ENCODE measurements at regions not wholly inside any gene's neighbourhood (a gene's known extent, or its start where the extent isn't known, plus 50 kb on each side); places are given as distances from the start of the nearest gene placed in this dataset.

DNA sequence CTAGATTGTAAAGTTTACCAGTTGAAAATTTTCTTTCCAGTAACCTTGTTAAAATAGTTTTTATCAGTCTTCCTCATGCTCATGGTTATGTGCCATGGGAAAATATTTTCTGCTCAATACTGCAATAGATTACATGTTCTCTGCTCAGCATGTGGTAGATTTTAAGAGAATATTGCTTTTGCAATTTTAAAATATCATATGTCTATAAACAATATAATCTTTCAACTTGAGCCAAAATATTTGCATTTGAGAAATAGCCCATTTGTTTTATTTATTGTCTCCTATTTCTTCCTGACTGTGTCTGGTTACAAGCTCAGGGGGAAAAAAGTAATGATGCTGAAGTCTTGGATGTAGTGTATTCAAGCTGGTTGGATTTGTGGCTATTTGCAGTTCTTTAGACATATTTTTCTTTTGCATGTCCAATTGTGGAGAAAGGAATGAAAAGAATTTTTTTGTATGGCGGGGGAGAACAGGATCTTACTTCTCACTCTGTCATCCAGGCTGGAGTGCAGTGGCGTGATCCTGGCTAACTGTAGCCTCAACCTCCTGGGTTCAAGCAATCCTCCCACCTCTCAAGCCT is 342.6 kb upstream of the NAV3 start:
- no peak for DNase-seq

DNA sequence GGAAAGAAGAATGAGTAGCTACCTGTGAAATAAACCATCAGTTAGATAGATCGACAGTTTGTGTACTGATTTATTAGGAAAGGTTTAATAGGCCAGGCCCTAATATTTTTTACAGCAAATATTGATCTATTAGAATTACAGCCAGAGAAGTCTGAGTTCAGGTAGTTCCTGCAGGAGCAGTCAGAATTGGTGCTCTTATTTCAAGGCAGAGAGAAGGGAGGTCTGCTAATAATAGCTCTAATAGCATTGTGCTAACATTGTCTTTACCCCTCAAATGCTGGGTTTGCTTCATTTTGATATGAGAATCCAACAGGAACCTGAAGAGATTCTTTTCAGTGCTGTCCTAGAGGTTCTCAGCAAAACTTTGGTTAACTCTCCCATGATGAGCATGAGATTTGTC is 343.8 kb upstream of the NAV3 start:
- no peak for DNase-seq

DNA sequence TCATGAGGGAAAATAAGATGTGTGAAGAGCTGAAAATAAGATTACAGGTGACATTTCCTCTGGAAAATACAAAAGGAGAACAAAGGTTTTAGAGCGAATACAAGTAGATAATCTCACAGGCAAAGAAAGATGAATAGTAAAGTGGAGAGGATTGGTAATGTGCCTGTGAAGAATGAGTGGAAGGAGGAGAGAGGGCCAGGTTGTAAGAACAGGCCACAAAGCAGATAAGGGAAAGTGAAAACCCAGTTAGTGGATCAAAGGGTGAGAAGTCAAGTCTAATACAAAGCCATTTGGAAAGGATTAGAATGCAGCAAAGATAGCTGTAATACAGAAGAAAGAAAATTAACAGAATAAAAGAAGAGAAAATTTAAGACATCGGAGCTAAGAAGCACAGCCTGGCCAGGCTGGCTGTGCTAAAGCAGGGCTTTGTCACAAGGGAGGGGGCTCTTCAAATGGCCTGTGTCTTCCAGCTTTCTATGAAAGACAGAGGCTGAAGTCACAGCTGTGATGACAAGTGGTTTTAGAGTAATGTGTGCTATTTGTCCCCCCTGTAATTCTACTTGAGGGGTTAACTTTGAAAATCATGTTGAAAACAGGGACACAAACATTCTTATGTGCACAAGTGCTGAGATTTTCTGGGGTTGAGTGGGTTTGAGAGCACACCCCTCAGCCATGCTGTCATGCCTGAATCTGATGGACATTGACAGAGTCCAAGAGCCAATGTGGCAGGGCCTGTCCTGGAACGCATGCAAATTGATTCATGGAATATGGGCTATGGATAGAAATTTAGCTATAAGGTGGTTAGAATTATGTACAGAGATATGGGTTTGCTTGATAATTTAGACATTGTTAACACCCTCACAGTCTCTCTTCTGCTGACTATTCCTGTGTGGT is 344.5 kb upstream of the NAV3 start:
- DNase-seq = no peak

DNA sequence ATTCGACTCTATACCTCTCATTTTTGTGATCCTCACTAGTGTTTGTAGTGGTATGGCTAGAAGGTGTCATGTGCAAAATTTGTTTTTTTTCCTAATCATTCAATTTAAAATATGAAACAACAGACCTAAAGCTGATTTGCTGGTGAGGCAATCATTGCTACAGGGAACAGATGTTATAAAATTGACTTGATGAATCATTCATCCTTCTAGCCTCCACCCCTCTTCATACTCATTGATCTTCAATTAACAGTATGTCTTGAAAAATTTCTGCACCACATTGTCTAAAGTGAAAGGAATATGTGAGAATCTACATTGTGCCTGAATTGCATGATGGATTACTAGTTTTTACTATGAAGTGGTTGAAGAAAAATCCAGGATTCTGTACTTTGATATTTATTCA is 349.0 kb upstream of the NAV3 start:
- DNase-seq = no peak

DNA sequence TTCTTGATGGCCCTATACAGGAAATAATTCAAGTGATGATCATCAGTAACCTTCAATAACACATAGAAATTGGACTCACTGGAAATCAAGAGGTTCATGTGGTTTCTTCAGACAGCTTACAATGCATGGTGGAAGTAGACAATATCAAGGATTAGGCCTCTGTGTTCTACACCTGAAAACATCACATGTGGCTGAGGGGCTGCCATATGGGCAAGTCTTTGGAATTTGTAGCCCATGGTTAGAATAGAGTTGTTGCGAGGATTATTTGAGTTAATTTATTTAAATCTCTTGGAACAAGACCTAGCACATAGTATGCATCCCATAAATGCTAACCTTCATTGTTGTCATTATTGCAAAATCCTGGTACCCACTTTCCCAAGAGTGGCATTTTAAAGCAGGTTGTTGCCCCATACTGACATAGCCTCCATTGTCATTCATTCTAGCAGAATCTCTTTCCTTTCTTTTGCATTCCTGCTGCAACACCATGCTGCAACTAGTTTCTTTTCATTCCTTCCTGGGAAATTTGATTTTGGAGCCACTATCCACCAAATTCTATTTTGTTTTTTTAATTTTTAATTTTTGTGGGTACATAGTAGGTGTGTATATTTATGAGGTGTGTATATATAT is 352.7 kb upstream of the NAV3 start:
- DNase-seq = no peak

DNA sequence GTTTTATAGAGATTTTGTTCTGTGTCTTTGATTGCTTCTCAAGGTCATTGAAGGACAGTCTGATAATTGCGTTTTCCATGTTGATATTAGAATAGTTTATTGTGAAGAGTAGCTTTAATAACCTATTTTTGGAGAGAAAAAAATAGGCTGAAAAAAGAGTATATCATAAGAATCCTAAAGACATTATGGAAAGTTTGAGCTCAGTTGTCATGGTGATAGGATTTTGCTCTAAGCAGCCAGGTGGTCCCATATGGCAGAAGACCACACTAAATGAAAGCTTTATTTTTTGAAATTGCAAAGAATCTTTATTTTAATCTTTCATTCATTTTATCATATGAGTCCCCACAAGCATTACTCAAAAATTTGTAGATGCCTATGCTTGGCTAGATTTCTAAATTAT is 358.9 kb upstream of the NAV3 start:
- no peak for DNase-seq

DNA sequence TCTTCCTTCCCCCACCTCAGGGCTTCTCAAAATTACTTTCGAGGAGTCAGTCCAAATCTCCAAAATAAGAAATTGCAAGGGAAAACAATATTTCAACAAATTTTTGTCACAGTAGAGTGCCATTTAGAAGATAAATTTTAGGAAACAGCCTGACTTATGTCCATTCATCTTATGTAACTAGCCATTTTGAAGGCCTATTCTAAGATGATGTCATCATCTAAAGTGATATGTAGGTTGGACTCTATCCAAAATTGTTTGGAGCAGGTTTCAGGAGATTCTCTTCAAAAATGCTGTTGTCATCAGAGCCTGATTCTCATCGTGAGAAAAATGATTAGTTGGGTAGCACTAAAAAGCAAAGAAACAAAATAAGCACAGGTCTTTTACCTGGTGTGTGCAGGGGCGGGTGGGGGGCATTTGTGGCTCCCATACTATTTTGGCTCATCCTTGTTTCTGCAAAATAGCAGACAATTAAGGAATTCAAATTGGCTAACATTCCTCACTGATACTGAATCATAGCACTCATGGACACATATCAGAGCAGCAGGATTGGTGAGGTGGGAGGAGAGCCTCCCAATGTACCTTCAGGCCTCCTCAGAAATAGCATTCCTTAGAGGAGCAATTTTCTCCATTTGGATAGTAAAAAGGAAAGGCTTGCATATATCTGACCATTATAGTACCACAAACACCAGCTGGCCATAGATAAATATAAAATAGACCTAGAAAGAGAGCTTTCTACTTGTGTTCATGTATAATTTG is 360.9 kb upstream of the NAV3 start:
- no peak for DNase-seq

DNA sequence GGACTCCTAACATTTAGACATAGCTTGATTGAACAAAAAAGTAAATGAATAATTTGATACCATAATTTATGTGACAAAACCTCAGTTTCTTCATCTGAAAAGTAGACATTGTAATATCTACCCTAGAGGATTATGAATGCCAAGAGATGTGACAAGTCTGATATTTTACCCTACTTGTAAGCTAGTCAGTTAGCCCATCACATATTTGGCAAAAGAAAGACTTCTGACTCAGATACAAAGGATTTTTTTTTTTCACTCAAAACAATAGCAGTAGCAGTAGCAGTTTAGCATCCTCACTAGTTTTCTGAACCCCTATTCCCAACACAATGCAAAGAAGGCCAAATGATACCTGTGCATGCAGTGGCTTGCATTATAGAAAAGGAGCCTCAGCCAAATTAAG is 377.3 kb upstream of the E2F7 start:
- DNase-seq = no peak

DNA sequence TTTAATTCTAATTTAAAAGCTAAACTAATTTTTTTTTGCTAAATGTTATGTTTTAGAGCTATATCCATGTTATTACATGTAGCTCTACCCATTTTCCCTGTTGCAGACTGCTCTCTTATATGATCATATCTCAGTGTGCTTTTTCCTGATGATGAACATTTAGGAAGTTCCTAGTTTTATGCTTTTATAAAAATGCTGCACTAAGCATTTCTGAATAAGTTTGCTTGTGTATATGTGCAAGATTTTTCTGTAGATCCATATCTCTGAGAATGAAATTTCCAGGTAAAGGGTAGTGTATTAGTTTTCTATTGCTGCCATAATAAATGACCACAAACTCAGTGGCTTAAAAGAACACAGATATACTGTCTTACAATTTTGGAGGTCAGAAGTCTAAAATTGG is 374.4 kb upstream of the E2F7 start:
- no peak for DNase-seq

DNA sequence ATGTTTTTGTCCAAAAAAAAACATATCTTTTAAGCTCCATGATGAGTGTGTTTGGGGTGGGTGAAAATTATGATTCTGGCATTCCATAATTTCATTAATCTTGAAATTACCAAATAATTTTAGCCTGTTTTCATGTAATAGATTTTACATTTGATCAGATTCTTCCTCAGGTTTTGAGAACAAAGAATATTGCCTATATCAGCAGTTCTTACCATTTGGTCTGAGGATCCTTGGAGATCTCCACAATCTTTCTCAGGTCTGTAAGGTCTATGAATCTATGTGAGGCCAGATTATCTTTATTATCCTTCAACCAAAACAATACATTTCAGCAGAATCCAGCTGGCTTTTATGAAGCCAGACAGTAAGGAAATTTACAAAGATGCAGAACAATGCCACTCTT is 373.3 kb upstream of the E2F7 start:
- DNase-seq = no peak

DNA sequence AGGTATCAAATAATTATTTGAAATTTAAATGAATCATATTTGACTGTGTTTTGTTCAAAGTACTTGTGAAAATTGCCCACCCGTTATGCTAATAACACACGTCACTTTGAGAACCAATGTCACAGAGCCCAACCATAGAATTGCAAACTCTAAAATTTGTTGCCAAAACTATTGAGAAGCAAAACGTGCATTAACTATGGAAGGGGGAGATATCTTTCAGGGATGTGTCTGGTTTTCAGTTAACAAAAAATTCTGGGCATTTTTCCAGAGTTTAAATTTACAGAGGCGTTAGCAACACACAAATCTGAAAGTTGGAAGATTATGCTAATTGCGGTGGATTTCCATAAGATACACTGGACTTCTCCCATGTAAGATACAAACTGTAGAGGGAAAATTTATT is 371.8 kb upstream of the E2F7 start:
- peak in 1 of 2 experiments; percentile 8 for DNase-seq

DNA sequence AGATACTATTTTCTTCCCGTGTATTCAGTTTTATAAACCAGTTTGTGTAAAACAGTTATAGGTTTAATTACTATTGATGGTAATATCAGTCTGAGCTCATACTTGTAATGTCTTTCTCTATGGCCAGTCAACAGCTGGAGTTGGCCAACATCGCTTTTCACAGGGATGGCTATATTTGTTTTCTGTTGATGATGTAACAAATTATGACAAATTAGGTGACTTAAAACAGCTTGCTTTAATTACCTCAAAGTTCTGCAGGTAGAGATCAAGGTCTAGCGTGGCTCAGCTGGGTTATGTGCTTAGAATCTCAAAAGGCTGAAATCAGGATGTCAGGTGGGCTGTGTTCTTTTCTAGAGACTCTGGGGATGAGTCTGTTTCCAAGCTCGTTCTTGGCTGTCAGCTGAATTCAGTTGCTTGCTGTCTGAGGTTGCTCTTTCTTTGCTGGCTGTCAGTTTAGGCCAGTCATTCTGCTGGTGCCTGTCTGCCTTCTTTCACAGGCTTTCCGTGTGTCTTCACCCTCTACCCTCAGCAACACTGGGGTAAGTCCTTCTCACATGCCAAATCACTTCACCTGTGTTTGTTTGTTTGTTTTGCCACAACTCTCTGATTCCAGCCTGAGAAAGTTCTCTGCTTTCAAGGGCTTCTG is 370.2 kb upstream of the E2F7 start:
- DNase-seq = no peak

DNA sequence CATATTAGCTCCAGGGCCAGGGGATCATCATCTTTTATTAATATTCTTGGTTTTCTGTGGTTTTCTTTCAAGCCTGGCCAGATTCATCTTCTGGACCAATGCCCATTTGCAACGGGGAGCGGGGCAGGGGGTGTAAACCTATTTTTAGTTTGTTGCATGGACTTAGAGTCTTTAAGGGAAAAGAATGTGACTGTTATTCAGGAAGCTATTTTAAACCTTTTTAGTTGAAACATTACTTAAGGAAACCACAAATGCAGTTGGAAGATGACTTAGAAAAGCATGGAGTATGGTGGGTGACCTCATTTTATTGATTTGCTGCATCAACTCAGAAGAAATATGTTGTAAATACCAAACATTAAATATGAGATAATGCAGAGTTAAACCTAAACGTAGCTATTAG is 368.4 kb upstream of the E2F7 start:
- DNase-seq = no peak

DNA sequence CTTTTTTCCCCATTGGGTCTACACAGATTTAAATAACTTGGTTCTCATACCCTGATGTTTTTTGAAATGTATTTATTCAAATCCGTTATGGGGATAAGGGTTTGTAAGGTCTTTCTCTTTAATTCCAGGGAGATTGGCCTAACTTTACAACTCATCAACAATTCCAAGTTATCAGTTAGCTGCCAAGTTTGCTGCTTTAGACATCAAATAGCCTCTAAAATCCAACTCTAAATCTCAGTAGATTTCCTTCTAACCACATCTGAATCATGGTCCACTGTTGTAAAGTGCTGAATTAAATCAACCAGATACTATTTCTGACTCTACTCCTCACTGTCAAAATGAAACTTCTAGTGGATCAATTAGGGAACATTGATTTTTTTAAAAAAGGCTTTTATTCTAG is 364.1 kb upstream of the E2F7 start:
- no peak for DNase-seq

DNA sequence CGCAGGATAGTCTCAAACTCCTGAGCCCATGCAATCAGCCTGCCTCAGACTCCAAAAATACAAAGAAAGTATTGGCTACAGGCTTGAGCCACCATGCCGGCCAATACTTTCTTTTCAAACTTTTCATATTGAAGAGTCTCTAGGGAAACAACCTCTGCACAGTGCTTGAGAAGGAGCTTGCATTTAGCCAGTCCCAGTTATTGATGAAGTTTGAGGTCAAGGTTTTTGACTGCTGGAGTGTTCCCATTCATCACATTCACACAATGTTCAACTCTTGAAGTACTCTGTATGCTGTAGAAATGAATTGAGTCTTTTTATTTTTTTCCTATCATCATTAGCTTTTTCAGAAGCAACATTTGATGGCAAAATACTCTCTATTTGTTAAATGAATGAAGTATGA is 355.8 kb upstream of the E2F7 start:
- DNase-seq = no peak

DNA sequence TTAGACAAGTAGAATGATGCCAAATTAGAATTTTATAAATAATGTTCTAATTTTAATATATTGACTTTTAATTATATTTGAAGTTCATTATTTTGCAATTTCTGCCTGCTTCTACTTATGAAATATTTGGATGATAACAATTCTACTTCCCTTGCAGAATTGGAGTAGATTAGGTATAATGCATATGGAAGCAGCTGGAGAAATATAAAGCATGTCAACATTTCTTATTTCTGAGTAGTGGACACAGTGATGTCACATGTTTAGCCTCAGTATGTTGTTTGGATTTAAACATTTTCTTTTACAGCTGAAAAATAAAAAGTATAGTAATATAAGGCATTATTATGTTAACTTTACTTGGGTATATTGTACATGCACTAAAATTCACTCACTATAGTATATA is 344.2 kb upstream of the E2F7 start:
- DNase-seq = no peak

DNA sequence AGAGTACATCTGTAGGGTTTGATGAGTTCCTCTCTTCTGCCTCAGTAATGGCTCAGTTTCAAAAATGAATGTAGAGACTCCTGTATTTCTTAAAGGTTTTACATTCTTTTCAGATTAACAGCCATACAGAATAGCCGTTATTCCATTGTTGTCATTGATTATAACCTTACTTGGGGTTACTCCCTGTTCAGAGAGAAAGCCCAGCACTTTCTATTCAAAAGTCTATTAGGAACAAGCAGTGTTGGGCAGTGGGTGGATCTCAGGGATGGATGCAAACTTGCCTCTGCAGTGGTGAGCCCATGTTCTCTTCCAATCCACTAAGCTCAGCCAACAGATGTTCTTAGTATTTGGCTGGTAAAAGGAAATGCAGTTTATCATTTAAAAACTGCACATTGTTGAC is 342.6 kb upstream of the E2F7 start:
- DNase-seq = no peak

DNA sequence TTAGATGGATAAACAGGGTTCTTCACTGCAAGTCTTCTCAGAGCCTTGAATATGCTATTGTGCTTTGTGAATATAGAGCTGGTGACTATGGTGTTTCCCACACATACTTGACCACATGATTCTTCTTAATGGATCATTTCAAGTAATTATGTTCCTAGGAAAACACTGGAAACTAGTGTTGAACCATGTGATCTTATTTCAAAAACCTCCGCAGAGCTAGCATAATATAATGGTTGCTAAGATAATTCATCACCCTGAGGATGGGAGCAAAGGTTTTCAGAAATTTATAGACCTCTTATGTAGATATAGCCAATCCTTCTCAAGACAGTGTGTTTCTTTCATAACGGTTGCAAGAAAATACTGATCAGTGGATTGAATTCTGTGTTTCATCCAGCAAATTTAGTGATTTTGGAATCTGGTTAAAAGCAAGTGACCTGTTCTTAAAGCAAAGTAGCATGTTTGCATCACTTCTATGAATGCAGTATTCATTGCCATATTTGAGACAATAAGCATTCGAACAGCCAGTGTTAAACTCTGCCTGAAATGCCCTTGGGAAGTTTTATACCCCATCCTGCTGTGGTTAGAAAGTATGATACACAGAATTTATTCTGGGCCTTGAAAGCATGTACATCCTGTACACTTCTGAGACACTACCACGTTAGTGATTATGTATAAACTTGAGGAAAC is 341.0 kb upstream of the E2F7 start:
- DNase-seq = no peak

DNA sequence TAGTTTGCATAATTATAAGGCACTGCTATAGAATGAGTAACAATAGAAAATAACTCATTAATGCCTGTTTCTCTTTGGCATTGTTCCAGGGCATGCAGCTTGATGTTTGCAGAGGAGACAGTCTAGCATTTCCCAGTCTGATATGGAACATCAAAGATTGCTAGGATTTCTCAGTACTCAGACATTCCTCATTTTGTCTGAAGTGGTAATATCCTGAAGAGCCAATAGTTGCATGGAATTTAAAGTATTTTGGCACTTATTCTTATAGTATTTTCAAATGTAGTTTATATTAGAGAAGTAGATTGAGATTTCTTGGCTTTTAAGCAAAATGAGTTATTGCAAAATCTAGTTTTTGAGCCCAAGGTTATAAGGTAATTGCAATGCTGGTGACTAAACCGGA is 337.3 kb upstream of the E2F7 start:
- DNase-seq = peak; percentile 11 to 58

DNA sequence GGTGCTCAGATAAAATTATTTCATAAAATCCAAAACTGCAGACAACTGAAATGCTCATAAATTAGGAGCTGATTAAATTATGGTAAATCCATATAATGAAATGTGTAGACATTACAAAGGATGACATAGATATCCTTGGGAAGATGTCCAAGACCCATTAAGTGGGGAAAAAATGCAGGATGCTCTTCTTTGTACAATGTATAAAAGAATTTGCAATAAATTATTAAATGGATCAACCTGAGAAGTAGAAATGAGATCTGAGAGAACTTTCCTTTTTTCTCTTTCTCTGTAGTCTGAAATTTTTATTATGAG is 336.4 kb upstream of the E2F7 start:
- DNase-seq = no peak

DNA sequence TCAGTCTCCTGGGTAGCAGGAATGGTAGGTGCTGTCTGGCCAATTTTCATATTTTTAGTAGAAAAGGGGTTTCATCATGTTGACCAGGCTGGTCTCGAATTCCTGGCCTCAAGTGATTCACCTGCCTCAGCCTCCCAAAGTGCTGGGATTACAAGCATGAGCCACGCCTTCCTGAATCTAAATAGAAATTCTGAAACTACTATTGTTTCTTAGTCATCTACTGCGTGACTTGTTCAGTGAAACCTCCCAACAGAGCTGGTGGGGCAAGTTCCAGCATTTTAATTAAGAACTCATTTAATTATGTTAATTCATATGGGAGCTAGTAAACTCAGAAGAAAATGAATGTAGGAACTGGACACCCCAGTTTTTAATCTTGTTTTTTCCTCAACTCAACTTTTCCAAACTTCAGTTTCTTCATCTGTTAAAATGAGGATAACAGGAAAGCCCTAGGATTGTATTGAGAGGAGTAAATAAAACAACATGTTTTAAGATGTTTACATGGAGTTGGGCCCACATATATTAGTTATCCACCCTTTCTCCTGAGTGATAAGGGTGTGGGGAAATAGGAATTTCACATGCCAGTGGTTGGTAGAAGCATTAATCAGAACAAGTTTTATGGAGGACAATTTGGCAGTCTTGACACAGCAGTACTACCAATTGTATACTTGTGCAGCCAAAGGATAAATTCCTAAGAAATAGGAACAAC is 335.8 kb upstream of the E2F7 start:
- DNase-seq = no peak

Measured in NCI-H2081 (cell line).